Activated CD8-positive, alpha-beta memory T cell treated with anti-CD3 and anti-CD28 coated beads for 1 hour (primary cell): ENCODE measurements at regions not wholly inside any gene's neighbourhood (a gene's known extent, or its start where the extent isn't known, plus 50 kb on each side); places are given as distances from the start of the nearest gene placed in this dataset.

Experiments used
- DNase-seq, 2 donors: peaks; one replicate each; pipeline ENCODE4 v3.0.0-alpha.2; 2020; ENCODE audit warnings: low read depth in 1 of 2; ENCODE audit errors: extremely low read depth in 1 of 2

GRCh38 chr18:74023220-74023619 lies 124.4 kb downstream of the FBXO15 start:
- no peak for DNase-seq

- no peak for DNase-seq
These were observed 127.8 kb downstream of the FBXO15 start for GRCh38 chr18:74019864-74020263.

- no peak for DNase-seq
These were observed 133.7 kb downstream of the FBXO15 start for GRCh38 chr18:74013955-74014354.

- no peak for DNase-seq
These were observed 134.5 kb downstream of the FBXO15 start for GRCh38 chr18:74012954-74013630.

- no peak for DNase-seq
These were observed 141.5 kb downstream of the FBXO15 start for GRCh38 chr18:74006143-74006542.

- DNase-seq = no peak
These were observed 142.1 kb downstream of the FBXO15 start for GRCh38 chr18:74005320-74006109.

GRCh38 chr18:73992242-73993022 lies 155.2 kb downstream of the FBXO15 start:
- no peak for DNase-seq

GRCh38 chr18:73991570-73991969 lies 156.1 kb downstream of the FBXO15 start:
- DNase-seq = no peak

GRCh38 chr18:73990258-73990657 lies 157.4 kb downstream of the FBXO15 start:
- no peak for DNase-seq

- no peak for DNase-seq
These were observed 160.2 kb downstream of the FBXO15 start for GRCh38 chr18:73987247-73987980.

- DNase-seq = no peak
These were observed 160.9 kb downstream of the FBXO15 start for GRCh38 chr18:73986711-73987110.

GRCh38 chr18:73985855-73986625 lies 161.6 kb downstream of the FBXO15 start:
- no peak for DNase-seq

- DNase-seq = no peak
These were observed 163.7 kb downstream of the FBXO15 start for GRCh38 chr18:73983970-73984369.

GRCh38 chr18:73983496-73983895 lies 164.1 kb downstream of the FBXO15 start:
- DNase-seq = no peak

- no peak for DNase-seq
These were observed 165.8 kb downstream of the FBXO15 start for GRCh38 chr18:73981796-73982195.

- no peak for DNase-seq
These were observed 167.2 kb downstream of the FBXO15 start for GRCh38 chr18:73980289-73980979.

- DNase-seq = no peak
These were observed 167.9 kb downstream of the FBXO15 start for GRCh38 chr18:73979742-73980141.

GRCh38 chr18:73976433-73976832 lies 171.2 kb downstream of the FBXO15 start:
- DNase-seq = no peak

GRCh38 chr18:73975266-73975665 lies 172.4 kb downstream of the FBXO15 start:
- no peak for DNase-seq

GRCh38 chr18:73973972-73974371 lies 173.7 kb downstream of the FBXO15 start:
- no peak for DNase-seq
